Stimulated activated CD4-positive, alpha-beta T cell treated with anti-CD3 and anti-CD28 coated beads, Interleukin-15, amount 100 ng/mL, for 1 hour (primary cell): ENCODE measurements at regions not wholly inside any gene's neighbourhood (a gene's known extent, or its start where the extent isn't known, plus 50 kb on each side); places are given as distances from the start of the nearest gene placed in this dataset.
"Not testable (repeated sequence)": the region's sequence is repeated elsewhere in the genome, so short reads cannot be mapped to it uniquely, and the experiment has no call there.

Experiments used
- DNase-seq, 2 donors: peaks; one replicate each; pipeline ENCODE4 v3.0.0-alpha.2; 2020; ENCODE audit warnings: low read depth in 1 of 2, low spot score in 1 of 2

DNA sequence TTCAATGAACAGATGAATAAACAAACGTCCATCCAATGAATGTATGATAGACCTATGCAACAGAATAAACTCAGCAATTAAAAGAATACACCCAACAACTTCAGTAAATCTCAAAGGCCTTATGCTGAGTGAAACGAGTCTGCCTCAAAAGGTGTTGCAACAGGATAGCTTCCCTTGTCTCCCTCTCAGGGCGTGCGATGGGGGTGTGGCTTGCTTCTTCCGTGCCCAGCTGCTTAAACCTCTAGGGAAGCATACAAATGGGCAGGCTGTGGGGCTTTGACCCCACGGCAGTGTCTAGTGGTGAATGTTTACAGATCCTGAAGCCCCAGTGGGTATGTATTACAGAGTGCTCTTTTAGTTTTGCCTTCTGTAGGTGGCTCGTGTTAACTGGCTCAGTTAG, 87.0 kb upstream of the CCL21 start:
- no peak for DNase-seq

DNA sequence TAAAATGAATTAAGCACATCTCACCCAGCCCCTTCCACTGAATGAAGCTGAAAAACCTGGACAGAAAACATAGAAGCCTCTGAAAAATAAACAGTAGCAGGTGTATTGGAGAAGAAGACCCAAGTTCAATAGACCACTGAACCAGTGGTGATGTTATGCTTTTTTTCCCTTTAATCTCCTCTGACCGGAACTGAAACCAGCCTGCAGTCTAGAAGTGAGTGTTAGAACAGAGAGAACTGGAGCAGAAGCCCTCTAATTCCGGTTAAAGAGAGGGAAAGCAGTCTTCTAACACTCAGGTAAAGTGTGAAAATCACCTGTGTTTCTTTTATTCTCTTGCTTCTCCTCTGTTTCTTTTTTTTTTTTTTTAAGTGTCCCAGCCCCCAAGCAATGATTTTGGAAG, 83.5 kb upstream of the CCL21 start:
- DNase-seq: no peak

DNA sequence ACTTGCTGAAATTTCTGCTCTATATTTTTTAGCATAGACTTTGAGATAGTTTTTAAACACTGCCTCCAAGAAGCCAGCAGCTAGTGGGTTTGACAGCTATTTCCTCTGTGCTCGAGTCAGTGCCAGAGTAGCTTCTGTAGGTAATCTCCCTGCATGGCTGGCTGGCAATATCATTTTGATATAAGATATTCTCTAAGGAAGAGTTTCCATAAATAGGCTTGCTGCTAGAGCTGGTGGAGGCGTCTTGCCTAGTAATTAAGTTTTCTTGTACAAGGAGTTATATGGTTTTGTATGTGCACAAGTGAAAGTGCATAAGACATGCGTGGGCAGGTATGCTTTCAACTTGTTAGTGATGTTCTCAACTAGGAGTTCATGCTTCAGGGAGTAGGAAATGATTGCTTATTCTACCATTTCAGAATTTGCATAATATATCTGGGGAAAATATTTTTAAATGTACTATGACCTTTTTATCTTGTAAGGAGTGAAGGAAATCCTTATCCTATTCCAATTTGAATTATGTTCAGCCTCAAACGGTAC, 74.1 kb upstream of the CCL21 start:
- no peak for DNase-seq

DNA sequence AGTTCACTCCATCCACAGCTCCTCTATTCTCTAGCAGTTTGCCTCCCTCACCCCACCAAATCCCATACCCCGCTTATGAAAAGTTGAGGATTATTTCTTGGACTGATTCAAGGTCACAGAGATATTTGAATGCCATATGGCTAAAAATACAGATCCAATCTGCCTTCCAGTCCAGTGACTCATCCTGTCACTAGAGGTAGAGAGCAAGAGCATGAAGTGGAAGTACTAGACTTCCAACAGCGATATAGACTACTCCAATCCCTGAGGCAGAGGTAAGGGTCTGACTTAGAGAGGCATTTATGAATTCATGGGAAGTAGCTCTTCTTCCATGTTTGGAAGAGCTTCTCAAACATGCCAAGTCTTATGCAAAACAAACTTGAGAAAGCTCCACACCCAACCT, 72.4 kb upstream of the CCL21 start:
- no peak for DNase-seq

DNA sequence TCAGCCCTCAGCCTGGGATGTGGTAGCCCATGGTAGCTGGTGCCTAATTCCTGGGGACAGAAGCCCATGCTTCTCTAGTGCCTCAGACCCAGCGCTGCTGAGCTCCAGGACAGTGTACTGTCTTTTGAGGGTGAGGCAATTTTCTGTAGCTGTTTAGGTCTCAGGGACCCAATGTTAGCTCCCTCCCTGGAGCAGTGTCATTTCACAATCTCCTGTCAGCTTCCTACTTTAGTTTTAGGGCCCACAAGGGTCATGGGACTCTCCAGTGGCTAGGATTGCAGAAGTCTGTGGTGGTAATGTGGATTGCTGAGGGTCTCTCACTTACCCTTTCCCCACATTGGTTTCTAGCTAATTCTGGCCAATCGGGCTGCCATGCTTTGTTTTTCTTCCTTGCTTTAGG, 67.7 kb upstream of the CCL21 start:
- DNase-seq: no peak

DNA sequence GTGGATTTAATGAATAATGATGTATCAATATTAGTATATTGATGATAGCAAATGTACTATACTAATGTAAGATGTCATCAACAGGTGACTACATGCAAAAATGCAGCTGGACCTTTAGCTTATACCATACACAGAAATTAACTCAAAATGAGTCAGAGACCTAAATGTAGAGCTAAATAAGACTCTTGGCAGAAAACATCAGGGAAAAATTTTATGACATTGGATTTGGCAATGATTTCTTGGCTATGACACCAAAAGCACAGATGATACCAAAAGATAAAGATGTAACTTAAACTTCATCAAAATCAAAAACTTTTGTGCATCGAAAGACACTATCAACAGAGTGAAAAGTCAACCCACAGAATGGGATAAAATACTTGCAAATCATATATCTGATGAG, 64.0 kb upstream of the CCL21 start:
- no peak for DNase-seq

DNA sequence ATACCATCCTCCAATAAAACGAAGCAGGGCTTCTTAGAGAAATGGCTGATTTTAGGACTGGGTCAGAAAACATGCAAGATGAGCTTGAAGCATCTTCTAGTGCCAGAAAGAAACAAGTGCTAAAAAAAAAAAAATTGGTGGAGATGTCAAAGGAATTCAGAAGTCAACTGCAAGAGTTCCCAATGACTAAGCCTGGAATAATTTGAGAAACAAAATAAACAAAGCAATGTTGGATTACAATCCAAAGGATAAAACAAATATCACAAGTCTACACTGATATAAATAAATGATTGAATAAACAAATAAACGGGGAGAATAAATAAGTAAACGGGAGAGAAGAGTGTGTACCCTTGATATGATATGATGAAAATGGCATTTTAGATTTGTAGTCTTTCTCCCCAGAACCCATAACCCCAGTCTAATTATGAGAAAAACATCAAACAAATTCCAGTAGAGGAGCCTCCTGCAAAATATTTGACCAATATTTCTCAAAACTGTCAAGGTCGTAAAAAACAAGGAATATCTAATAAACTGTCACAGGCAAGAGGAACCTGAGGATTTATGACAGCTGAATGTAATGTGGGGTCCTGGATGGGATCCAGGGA, 63.5 kb upstream of the CCL21 start:
- no peak for DNase-seq

DNA sequence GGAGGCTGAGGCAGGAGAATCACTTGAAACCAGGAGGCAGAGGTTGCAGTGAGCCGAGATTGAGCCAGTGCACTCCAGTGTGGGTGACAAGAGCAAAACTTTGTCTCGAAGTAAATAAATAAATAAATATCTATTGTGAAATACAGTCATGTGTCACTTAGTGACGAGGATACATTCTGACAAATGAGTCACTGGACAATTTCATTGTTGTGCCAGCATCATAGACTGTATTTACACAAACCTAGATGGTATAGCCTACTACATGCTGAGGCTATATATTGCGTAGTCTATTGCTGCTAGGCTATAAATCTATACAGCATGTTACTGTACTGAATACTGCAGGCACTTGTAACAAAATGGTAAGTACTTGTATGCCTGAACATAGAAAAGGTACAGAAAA, 61.1 kb upstream of the CCL21 start:
- DNase-seq: no peak

DNA sequence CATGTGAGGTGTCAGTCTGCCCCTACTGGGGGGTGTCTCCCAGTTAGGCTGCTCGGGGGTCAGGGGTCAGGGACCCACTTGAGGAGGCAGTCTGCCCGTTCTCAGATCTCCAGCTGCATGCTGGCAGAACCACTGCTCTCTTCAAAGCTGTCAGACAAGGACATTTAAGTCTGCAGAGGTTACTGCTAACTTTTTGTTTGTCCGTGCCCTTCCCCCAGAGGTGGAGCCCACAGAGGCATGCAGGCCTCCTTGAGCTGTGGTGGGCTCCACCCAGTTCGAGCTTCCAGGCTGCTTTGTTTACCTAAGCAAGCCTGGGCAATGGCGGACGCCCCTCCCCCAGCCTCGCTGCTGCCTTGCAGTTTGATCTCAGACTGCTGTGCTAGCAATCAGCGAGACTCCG, 57.2 kb upstream of the CCL21 start:
- not testable (repeated sequence) for DNase-seq

DNA sequence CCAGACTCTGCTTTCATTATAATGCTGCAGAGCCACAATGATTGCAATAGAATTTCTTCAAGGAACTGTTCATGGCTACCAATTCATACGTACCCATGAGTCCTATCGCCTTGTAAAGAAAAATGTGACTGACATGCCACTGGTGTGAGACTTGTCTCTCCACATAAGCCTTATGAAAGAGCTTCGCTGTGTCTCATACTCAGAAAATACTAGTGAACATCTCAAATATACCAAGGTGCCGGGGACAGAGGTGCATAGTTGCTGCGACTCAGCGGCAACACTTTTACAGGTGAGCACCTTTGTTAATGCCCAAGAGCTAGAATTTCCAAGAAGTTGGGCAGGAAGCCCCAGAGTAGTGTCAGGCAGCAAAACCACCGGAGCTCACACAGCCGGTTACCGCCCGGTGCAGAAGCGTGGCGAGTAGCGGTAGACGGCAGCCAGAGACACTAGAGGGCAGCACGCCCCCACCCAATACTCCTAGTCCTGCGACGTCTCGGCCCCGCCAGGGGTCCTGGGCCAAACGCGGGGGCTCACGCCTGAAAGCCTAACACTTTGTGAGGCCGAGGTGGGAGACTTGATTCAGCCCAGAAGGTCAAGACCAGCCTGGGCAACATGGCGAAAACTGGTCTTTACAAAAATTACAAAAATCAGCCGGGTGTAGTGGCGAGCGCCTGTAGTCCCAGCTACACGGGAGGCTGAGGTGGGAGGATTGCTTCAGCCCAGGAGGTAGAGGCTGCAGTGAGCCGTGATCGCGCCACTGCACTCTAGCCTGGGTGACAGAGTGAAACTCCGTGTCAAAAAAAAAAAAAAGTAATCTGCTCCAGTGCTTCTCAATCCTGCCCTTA, 50.5 kb upstream of the CCL21 start:
- DNase-seq: peak in 1 of 2 donors; percentile 31
